ENCODE measurements at regions not wholly inside any gene's neighbourhood (a gene's known extent, or its start where the extent isn't known, plus 50 kb on each side); places are given as distances from the start of the nearest gene placed in this dataset.

- TF ChIP-seq CTCF (IDR thresholded peaks at IDR 0.05; ENCODE audit: insufficient read depth, low read length, poor library complexity, severe bottlenecking) (no peak), EZH2phosphoT487 (conservative IDR thresholded peaks at IDR 0.05; ENCODE audit: low read length) (no peak)
These were observed 99.5 kb downstream of the LYPLAL1 start for GRCh38 chr1:219273088-219273686.
